NOMO-1 (cell line): ENCODE measurements at regions not wholly inside any gene's neighbourhood (a gene's known extent, or its start where the extent isn't known, plus 50 kb on each side); places are given as distances from the start of the nearest gene placed in this dataset.

Experiments
- DNase-seq, 2 experiments: peaks; one replicate each; lab custom pipeline; 2025; ENCODE audit not compliant: unreplicated experiment in 2 of 2; lab: John Stamatoyannopoulos, UW

- no peak for DNase-seq
Measured at GRCh38 chr14:62347562-62348011, 585.4 kb downstream of the SNAPC1 start.

GRCh38 chr14:62357362-62357761 is 595.1 kb downstream of the SNAPC1 start:
- no peak for DNase-seq

- no peak for DNase-seq
Measured at GRCh38 chr14:62364161-62364560, 601.9 kb downstream of the SNAPC1 start.

GRCh38 chr14:62364800-62365280 is 602.6 kb downstream of the SNAPC1 start:
- no peak for DNase-seq

- no peak for DNase-seq
Measured at GRCh38 chr14:62369919-62370560, 607.8 kb downstream of the SNAPC1 start.

GRCh38 chr14:62373944-62374343 is 611.7 kb downstream of the SNAPC1 start:
- DNase-seq, result no peak

GRCh38 chr14:62378057-62378456 is 615.8 kb downstream of the SNAPC1 start:
- no peak for DNase-seq

DNA sequence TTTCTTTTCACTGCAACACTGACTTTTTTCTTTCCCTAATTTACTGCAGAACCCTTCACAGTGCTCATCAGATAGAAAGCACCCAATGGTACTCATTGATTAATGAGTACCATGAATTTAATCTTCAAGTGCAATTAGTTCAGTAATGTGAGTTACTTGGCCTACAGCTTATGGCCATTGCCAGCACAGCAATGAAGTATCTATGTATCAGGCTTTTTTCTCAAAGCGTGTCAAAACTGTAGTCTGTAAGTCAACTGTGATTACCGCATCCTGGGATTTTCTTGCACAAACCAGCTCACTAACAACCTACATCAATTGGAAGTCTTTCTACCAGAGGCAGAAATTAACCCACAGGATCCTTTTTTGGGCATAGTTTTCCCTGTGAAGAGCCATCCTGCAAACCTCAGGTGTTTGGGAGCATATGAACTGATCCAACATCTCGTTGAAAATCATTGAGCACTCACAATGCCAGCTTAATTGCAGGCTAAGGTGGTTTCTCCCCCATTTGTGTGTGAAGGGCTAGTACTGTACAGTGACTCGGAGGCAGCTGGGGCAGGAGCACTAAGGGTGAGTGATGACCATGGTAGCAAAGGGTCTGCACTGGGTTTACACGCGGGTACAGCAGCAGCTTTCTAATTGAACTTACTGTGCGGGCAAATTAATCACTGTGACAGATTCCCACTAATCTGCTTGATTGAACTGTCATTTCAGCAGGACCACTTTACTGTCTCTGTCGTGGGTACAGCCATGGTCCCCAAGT is 619.3 kb downstream of the SNAPC1 start:
- no peak for DNase-seq

- DNase-seq, result no peak
Measured at GRCh38 chr14:62409169-62409568, 636.1 kb downstream of the KCNH5 start.

GRCh38 chr14:62409626-62410300 is 635.5 kb downstream of the KCNH5 start:
- DNase-seq, result no peak

DNA sequence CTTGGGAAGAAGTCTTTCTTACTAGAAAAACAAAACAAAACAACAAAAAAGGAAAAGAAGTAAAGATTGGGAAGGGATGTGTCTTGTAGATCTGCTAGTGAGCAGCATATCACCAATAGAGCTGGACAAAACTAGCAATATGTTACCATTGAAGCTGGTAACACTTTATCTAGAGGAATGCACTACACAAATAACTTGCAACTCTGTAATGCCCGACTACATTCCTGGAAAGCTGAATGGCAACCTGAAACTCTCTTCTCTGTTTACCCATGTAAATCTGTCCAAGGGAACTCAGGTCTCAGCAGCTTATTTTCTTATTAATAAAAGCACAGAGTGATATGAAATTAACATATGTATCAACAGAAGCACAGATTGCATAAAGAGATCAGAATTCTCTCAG is 624.4 kb downstream of the KCNH5 start:
- DNase-seq, result no peak

DNA sequence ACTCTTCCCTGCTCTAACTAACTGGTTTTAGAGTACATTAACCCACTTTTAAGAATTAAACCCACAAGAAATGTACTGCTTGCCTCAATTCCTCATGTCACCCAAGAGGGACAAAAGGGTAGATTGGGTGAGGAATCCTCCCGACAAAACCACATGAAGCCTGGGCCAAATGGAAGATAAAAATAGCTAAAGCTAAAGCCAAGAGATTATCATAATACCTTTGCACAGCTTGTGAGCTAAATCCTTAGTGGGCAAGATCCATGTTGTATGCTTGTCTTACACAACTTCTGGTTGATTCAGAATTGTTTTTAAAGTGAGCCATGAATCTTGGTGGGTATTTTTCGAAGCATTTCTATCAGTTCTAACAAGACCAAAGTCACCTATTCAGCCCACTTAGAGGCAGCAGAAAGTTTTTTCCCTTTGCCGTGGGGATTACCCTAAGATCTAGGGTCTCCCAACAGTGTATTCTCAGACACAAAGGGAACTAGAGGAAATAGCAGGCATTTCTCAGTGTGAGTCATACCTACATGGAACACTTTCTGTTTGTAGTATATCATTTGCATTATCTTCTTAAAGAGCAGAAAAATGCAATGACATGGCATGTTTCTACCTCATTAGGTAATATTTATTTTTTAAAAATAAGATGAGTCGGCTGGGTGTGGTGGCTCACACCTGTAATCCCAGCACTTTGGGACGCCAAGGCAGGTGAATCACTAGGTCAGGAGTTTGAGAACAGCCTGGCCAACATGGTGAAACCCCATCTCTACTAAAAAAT is 616.6 kb downstream of the KCNH5 start:
- DNase-seq, result no peak

DNA sequence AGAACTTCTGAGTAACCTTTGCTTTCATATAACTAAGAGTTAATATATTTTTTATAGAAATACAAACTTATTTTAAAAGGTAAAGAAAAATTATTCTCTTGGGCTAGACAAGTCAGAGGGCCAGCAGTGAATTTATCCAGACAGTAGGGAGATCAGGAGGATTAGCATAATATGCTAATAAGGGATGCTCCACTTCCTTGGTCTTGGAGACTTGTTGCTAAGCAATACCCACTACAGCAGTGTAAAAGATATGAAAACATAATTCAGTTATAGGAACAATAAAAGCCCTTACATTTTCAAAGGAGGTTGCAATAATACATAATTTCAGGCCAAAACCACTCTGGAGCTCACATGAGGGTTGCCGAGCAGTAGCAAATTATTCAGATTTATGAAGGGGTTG is 615.6 kb downstream of the KCNH5 start:
- DNase-seq, result no peak

DNA sequence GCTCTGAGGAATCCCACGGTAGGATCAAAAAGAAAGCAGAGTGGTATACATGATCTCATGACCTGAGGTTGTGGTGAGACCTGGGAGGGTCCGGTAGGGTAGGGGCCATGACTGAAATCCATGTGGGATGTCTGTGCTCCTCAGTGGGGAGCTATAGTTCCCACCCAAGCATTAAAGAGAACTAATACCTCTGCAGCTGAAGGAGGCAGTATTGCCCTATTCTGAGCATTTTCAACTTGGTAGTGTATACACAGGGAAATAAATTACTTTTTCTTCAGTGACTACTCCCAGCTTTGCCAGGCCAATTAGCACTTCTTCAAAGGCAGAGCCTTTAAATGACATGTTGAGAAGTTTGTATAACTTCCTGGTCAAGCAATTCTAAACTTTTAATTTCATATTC is 613.8 kb downstream of the KCNH5 start:
- no peak for DNase-seq

GRCh38 chr14:62432955-62433354 is 612.3 kb downstream of the KCNH5 start:
- no peak for DNase-seq

- no peak for DNase-seq
Measured at GRCh38 chr14:62436261-62436660, 609.0 kb downstream of the KCNH5 start.

- DNase-seq, result no peak
Measured at GRCh38 chr14:62439210-62439609, 606.0 kb downstream of the KCNH5 start.

- DNase-seq, result no peak
Measured at GRCh38 chr14:62443796-62444195, 601.5 kb downstream of the KCNH5 start.

DNA sequence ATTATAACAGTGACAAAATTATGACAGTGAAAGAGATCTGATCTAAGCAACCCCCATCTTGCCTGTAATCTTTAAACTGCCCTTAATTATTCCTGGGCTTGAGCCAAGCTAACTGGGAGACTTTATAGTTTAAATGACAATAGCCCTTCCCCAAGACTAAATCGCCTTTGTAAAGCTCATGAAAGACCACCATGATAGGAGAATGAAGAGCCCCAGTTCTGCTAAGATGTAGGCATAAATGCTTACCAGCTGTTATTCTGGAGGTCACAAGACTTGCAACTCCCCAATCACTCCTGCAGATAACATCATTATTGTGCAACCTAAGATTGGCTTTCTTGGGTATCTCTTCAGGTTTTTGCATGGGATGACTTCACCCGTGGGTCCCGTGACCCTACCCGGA is 599.7 kb downstream of the KCNH5 start:
- no peak for DNase-seq

DNA sequence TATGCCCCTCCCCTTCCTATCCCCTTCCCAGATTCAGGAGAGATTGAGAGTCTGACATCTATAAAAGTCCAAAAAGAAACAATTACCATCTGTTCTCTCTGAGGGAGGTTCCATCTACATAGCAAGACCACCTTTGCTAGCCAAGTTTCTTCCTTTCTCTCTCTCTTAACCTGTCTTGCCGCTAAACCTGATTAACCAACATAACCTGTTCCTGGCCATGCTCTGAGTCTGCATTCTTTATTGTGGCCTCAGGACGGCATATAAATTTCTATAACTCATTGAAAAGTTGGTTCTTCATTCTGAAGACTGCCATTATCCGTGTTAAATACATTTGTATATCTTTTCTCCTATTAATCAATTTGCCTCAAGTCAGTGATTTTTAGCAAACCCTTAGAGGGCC is 594.0 kb downstream of the KCNH5 start:
- DNase-seq, result no peak

- no peak for DNase-seq
Measured at GRCh38 chr14:62453226-62453625, 592.0 kb downstream of the KCNH5 start.
